Glomerular visceral epithelial cell (primary cell): ENCODE measurements at regions not wholly inside any gene's neighbourhood (a gene's known extent, or its start where the extent isn't known, plus 50 kb on each side); places are given as distances from the start of the nearest gene placed in this dataset.
"Not testable (repeated sequence)": the region's sequence is repeated elsewhere in the genome, so short reads cannot be mapped to it uniquely, and the experiment has no call there.

Experiments used
- DNase-seq: peaks from one replicate; pipeline ENCODE4 v3.0.0-alpha.2; 2016; ENCODE audit errors: extremely low spot score

DNA sequence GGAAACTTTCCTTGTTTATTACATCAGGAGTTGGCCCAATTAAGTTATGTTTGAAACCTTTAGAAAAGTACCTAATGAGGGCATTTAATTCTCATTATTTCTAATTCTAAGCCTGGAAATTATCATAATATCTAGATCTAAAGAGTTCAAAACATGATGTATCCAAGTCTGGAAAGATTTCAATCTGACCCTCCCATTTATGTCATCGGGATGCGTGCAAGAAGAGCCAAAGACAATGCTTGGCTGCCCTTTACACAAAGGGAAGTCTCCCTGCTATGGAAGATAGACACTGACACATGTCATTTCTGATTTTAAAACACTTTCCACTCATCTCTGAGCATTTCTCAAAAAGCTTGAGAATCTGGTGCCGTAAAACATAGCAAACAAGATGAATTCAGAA is 222.4 kb downstream of the ANTXR2 start:
- DNase-seq, result no peak

- DNase-seq, result no peak
Observed at GRCh38 chr4:79848329-79848728, 224.7 kb downstream of the ANTXR2 start.

GRCh38 chr4:79847411-79847810 is 225.6 kb downstream of the ANTXR2 start:
- no peak for DNase-seq

GRCh38 chr4:79842162-79842561 is 230.9 kb downstream of the ANTXR2 start:
- no peak for DNase-seq

DNA sequence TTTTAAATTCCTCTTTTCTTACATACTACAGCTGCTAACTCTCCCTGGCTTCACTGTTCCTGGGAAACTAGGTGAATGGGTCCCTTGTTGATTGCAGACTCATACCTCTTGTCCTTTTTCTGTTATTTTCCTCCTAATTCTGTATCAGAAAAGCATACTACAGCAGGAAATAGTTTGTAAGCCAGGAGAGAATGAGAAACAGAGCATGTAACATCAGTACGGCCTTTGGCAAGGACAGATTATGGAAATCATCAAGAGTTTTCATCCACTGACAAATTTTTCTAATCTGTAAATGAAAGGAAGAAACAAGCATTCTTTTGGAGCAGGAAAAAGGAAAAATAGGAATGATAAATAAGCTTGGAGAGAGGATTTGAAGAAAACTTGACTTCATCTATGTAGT is 239.2 kb downstream of the ANTXR2 start:
- no peak for DNase-seq

DNA sequence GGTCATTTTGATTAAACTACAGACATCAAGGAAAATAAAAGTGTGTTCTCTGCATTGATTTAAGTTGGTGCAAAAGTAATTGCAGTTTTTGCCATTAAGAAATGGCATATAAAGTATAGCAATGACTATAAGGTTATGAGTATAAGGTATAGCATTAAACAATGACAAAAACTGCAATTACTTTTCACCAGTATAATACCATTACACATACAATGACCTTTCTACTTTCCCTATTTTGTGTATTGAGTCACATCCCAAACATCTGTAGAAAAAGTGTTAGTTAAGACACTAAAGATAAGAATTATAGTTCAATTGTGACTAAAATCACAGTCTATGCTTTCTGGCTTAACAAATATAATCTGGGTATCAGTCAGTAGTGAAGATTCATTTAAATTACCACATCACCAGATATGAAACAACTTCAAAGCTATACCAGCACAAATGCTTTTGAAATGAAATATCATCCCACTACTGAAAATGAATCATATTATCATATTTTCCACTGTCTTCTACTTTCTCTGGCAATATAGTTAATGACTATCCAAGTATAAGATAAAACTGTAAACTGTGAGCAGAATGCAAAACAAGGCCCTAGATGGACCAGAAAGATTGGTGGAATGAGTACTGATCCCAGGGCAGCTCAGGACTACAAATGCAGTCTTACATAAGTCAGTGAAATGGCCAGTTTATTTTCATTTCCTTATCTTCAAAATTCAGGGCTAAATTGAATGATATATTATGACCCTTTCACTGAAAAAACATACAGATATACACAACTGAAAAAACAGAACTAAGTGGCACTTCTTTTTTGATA is 241.1 kb downstream of the ANTXR2 start:
- no peak for DNase-seq

DNA sequence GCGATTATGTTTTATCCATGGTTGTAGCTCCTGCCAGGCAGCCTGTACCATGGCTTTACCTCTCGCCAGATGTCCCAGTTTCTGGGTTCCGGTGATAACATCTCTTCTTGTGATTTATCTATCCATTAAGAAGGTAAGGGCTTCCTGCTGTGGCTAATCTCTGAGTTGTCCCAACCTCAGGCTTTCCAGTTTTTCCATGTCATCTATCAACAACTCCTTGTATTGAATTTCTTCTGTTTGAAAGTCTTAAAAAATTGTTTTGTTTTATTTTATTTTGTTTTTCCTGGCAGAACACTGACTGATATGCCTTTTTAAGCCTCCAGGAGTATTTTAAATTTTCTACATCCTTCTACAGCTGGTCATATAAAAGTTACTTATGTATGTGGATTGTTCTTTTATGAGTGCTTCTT is 241.9 kb downstream of the ANTXR2 start:
- no peak for DNase-seq

- no peak for DNase-seq
Observed at GRCh38 chr4:79827283-79827682, 245.7 kb downstream of the ANTXR2 start.

DNA sequence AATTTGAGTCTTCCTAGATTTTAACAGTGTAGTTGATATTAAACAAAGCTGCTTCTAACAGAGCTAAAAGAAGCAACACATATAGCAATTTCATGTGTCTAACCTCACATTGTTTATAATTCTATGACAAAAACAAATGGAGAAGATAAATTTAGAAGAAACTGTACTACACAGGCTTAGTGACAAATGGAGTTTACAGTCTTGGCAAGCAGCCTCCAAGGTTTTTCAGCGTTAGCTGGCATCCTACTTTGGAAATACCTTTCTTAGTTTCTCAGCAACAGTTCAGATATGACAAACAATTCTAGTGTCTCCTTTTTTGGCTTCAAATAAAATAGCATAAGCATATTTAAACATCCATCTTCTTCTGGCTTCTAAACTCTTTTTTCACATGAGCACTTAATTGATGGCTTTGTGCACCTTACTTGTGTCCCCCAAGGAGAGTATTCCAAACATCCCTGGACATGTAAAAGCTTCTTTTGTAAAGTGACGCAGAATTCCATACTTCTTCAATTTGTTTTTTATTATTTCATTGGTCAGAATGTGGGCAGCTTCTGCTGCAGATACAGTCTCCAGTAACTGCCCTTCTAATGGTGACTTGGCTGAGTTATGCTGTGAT is 249.8 kb downstream of the ANTXR2 start:
- DNase-seq, result no peak

DNA sequence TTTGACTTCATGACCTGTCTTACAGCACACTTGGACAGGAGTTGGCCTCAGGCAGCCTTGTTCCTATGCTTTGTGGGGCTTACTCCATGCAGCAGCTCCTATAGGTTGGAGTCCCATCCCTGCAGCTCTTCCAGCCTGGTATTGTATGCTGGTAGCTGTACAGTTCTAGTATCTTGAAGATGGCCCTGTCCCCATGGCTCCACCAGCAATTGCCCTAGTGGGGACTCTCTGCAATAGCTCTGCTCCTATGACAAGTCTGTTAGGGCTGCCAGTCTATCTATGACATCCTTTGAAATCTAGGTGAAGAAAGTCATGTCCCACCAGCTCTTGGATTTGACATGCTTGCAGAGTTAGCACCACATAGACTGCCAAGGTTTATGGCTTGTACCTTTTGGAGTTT is 252.6 kb downstream of the ANTXR2 start:
- no peak for DNase-seq

GRCh38 chr4:79807933-79808332 is 265.1 kb downstream of the ANTXR2 start:
- not testable (repeated sequence) for DNase-seq

- no peak for DNase-seq
Observed at GRCh38 chr4:79798047-79798446, 275.0 kb downstream of the ANTXR2 start.

- DNase-seq, result no peak
Observed at GRCh38 chr4:79796948-79797347, 276.1 kb downstream of the ANTXR2 start.

DNA sequence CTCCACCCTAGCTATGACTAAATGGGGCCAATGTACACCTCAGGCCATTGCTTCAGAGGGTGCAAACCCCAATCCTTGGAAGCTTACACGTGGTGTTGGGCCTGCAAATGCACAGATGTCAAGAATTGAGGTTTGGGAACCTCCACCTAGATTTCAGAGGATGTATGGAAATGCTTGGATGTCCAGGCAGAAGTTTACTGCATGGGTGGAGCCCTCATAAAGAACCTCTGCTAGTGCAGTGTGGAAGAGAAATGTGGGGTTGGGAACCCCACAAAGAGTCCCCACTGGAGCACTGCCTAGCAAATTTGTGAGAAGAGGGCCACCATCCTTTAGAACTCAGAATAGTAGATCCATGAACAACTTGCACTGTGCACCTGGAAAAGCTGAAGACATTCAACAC is 284.1 kb downstream of the ANTXR2 start:
- DNase-seq, result no peak

GRCh38 chr4:79780129-79780528 is 292.9 kb downstream of the ANTXR2 start:
- DNase-seq, result no peak

DNA sequence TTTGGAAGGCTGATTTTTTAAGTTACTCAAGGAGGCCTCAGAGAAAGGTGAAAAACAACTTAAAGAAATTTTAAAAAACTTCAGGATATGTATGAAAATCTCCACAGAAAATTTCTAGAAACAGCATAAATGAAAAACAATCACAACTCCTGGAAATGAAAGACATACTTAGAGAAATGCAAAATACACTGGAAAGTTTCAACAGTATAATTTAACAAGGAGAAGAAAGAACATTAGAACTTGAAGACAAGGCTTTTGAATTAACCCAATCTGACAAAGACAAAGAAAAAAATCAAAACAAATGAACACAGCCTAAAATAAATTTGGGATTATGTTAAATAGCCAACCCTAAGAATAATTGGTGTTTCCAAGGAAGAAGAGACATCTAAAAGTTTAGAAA is 300.5 kb downstream of the ANTXR2 start:
- DNase-seq, result no peak

DNA sequence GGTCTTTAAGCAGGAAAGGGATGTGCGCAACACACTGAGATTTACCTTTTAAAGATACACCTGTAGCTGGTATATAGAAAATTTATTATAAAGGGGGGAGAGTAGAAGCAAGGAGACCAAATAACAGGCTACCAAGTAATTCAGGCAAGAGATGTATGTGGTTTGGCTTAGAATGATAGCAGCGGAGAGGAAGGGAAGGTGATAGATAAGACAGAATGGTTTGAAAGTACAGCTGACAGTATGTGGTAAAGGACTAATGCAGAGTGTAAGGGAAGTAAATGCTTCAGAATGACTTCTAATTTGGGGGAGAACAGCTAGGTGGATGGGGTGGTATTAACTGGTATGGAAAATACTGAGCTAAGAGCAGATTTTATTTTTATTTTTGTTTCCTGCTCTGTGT is 308.9 kb downstream of the ANTXR2 start:
- no peak for DNase-seq

DNA sequence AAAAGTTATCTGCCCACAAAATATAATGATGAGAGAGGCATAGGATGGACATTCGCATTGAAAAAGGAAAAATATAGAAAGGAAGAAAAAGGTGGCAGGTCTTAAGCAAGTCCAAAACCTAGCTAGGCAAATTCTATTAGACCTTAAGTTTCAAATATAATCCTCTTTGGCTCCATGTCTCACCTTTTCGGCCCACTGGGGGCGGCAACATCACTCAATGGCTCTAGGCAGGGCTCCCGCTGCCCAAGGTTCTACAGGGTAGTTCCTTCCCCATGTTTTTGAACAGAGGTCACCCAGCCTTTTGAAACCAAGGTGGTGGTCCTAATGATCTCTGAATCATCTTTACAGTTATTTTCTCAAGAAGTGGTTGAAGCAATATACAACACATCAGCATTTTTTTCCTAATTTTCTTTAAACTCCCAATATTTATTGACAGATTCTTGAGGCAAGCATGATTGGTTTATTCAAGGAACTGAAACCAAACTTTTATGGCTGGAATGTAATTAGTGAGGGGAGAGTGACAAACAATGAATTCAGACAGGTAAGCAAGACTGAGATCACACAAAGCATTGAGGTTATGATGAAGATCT is 309.4 kb downstream of the ANTXR2 start:
- DNase-seq, result no peak

- no peak for DNase-seq
Observed at GRCh38 chr4:79759793-79760192, 313.2 kb downstream of the ANTXR2 start.

DNA sequence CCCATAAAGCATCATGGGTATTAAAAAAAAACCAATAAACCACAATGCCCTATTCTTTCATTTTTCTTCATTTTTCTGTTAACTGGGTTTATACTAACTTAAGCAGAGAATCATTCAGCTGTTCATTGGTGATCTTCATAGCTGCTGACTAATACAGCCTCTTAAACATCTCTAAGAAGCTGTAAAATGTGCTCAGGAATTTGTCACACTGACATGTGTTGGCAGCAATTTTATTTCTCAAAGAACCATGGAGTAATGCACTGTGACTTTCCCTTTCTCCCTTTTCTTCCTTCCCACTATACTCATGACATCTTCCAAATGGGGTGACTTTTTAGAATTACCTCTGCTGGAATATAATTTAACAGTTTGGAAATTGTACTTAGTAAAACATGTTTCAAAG is 315.4 kb downstream of the ANTXR2 start:
- DNase-seq, result no peak

- no peak for DNase-seq
Observed at GRCh38 chr4:79756140-79756895, 316.7 kb downstream of the ANTXR2 start.

GRCh38 chr4:79748835-79749234 is 324.2 kb downstream of the ANTXR2 start:
- DNase-seq, result no peak
